HG02571 (cell line): ENCODE measurements at regions not wholly inside any gene's neighbourhood (a gene's known extent, or its start where the extent isn't known, plus 50 kb on each side); places are given as distances from the start of the nearest gene placed in this dataset.
"Not testable (repeated sequence)": the region's sequence is repeated elsewhere in the genome, so short reads cannot be mapped to it uniquely, and the experiment has no call there.

Experiments
- ATAC-seq: cut with Tn5 transposase; IDR thresholded peaks from one replicate; pipeline ENCODE4 v1.9.1; 2021; ENCODE audit warnings: mild to moderate bottlenecking, moderate library complexity; ENCODE audit not compliant: unreplicated experiment

GRCh38 chr12:83427586-83428136 lies 741.0 kb downstream of the TMTC2 start:
- not testable (repeated sequence) for ATAC-seq

- ATAC-seq: no peak
These were observed 728.3 kb downstream of the TMTC2 start for GRCh38 chr12:83414981-83415380.

GRCh38 chr12:83408851-83409250 lies 722.1 kb downstream of the TMTC2 start:
- ATAC-seq: no peak

- ATAC-seq: no peak
These were observed 721.4 kb downstream of the TMTC2 start for GRCh38 chr12:83408146-83408545.

DNA sequence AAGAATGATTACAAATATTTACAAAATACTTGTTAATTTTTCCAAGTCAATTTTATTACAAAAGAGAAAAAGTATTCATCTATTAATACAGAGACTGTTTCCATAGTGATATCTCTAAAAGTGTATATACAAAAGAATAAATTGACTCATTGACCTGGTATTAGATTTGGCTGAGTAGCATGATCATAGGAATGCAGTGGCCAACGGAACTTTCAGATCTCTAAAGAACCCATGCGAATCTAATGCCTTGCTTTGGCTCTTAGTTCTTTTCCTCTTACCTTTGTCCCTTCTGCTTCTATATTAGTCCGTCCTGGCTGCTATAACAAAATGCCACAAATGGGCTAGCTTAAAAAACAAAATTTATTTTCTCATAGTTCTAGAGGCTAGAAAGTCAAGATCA lies 717.8 kb downstream of the TMTC2 start:
- ATAC-seq: no peak

DNA sequence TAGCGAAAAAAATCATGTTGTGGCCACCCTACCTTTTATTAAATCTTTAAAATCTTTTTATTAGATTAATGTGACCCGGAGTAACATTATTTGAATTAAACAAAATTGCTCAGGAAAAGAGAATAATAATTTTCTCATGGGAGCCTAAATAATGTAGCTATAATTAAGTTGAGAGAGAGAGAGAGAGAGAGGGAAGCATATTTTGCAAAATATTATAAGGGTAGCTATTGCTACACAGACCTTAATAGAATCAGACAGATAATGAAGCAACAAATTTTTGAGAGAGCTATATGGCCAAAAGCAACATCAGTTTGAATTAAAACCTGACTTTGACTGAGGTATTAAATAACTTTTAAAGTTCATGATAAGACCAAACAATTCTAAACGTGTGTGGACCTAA lies 703.5 kb downstream of the TMTC2 start:
- ATAC-seq: no peak

DNA sequence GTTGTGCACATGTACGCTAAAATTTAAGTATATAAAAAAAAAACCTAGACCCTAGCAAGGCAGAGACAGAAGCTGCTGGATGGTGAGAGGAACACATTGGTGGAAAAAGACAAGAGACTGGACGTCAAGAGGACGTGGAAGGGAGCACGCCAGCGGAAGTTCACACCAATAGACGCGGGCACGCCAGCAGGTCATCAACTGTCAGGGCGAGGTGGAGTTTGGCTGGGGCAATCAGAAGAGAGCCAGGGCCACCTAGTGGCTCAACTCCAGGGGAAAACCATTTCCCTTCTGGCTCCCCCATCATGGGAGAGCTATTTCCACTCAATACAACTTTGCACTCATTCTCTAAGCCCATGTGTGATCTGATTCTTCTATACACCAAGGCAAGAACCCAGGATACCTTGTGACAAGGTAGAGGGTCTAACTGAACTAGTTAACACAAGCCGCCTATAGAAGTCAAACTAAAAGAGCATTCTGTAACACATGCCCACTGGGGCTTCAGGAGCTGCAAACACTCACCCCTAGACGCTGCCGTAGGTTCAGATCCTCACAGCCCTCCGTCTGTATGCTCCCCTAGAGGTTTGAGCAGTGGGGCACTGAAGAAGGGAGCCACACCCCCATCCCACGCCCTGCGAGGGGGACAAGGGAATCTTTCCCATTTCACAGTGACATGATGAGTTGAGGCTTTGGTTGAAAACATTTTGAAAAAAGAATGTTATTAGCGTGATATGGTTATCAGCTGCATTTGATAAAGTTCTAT lies 702.7 kb downstream of the TMTC2 start:
- ATAC-seq: no peak

GRCh38 chr12:83388551-83388950 lies 701.8 kb downstream of the TMTC2 start:
- ATAC-seq: no peak

GRCh38 chr12:83386527-83387264 lies 700.0 kb downstream of the TMTC2 start:
- ATAC-seq: no peak

DNA sequence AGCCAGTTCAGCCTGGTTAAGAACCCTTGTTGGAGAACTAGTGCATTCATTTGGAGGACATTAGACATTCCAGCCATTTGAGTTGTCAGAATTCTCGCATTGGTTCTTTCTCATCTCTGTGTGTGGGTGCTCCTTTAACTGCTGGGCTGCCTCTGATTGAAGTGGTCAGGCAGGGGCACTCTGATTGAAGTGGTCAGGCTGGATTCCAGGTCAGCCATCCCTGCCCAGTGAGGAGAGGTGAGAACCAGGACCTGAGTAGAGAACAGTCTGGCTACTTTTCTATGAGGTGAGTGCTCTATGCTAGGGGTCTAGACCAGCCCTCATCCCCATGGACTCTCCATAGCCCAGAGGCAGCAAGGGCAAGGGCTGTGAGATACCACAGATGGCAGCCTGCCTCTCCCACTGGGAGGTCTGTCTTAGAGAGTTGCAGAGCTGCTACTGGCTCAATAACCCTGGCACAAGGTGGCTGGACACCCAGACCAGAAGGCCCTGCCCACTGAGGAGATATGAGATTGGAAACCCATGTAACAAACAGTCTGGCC lies 691.6 kb downstream of the TMTC2 start:
- ATAC-seq: no peak

DNA sequence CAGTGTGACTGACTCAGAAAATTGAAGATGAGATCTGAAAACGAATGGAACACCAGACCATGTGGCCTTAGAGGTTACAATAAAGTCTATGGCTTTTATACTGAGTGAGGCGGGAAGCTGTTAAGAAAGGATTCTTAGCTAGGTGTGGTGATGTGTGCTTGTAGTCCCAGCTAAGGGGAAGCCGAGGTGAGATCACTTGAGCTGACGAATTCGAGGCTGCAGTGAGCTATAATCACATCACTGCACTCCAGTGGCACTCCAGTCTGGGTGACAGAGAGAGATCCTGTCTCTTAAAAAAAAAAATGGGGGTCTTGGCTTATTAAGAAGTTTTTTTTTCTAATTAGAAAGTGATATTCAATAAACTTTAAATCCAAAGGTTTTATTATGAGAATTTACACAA lies 678.6 kb downstream of the TMTC2 start:
- ATAC-seq: no peak

GRCh38 chr12:83361475-83361874 lies 674.8 kb downstream of the TMTC2 start:
- ATAC-seq: no peak

DNA sequence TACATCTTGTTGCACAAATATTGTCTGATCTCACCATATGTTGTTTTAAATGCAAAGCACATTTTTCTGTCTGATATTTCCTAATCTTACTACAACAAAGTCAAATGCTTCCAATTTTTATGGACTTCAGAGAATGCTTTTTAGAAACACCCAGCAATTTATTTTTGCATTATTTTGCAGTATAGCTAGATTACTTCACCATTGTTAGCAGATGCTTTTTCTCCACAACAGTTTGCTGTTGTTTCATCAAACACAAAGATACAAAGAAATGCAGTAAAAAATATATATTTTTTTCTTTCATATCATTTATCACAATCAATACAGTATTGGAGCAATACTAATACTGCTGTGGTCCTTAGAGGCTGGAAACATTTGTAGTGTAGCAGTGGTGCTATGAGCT lies 674.4 kb downstream of the TMTC2 start:
- ATAC-seq: no peak

GRCh38 chr12:83349907-83350611 lies 663.4 kb downstream of the TMTC2 start:
- no peak for ATAC-seq

DNA sequence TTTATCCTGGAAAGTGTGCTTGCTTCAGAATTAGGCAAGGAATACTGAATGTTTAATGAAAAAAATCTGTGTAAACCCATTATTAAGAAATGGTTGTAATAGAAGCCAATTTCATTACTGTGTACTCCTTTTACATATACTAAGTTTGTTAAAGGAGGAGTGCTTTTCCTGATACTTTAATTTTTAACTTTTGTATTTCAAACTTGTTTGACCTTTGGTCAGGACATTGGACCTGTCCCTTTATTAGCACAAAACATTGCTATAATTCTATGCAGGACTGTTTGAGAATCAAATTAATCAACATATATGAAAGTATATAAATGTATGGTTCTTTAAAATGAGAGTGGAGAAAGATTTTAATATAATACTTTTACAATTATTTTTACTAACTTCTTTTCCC lies 659.6 kb downstream of the TMTC2 start:
- ATAC-seq: no peak

- ATAC-seq: no peak
These were observed 657.1 kb downstream of the TMTC2 start for GRCh38 chr12:83343767-83344166.

DNA sequence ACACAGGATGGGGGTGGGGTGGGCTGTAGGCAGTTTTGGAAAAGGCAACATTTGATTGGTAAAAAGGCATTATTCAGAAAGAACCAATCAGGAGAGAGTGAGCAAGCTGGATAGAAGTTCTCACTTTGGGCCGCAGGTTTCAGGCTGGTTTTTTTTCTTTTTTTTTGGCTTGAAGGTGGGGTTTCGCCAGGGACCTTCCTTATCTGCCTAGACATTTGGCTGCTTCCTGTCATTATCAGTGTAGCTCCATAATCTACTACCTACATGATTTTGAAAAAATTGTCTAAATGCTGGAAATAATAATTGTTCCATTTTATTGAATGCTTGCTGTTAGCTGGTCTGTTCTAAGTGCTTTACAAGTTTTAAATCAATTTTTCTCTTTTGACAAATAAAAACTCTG lies 649.0 kb downstream of the TMTC2 start:
- no peak for ATAC-seq

DNA sequence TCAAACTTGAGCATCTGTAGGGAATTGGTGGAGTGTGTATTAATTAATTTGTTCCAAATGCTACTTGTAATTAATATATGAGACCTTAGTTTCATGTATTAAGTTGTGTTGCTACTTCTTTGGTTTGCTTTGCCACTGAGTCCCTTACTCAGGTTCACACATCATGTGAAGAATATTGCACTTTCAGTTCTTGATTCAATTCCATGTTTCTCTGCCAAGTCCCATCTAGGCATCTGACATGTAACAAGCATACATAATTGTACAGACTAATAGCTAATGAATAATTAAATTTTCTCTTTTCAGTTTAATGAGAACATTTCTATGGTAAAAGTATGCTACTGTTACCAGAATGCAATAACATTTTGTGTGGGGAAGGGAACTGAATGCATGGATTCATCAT lies 640.0 kb downstream of the TMTC2 start:
- ATAC-seq: no peak

GRCh38 chr12:83323866-83324265 lies 637.2 kb downstream of the TMTC2 start:
- no peak for ATAC-seq

DNA sequence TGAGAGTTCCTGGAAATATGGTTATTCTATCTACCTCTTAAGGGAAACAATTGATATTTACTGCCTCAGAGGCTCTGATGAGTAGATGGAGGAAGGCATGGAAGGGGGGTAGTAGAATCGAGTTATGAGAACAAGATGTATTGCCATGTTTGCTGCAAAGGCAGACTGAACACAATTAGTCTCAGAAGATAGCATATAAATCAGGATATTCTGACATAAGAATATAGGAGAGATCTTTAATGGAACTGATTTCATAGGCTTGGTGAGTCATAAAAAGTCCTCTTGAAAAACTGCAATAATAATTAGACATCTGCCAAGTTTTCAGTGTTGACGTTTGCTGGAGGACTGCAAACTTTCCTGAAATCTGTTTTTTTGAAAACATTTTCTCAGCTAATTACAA lies 636.1 kb downstream of the TMTC2 start:
- no peak for ATAC-seq

GRCh38 chr12:83321971-83322370 lies 635.3 kb downstream of the TMTC2 start:
- no peak for ATAC-seq
